ENCODE measurements at regions not wholly inside any gene's neighbourhood (a gene's known extent, or its start where the extent isn't known, plus 50 kb on each side); places are given as distances from the start of the nearest gene placed in this dataset.
A peak's percentile ranks its signal among the peaks of the same experiment; 100 is the strongest.
"Not testable (repeated sequence)": the region's sequence is repeated elsewhere in the genome, so short reads cannot be mapped to it uniquely, and the experiment has no call there.

- no peak for TF ChIP-seq CTCF (IDR thresholded peaks at IDR 0.05)
- H3K4me1 ChIP-seq, result no peaks in the 10 kb centered on the region
- no peaks in the 10 kb centered on the region for H3K27me3 ChIP-seq
- no peak overlapping the region for H3K4me3 ChIP-seq
- intact Hi-C loops (cut with DNase I), result no loop called here
- H3K9me3 ChIP-seq, result no peaks in the 10 kb centered on the region
- DNase-seq, result no peak
- no peaks in the 10 kb centered on the region for H3K36me3 ChIP-seq
- ATAC-seq, result no peak
- H3K27ac ChIP-seq, result no peak overlapping the region
Observed at GRCh38 chr1:234820597-234820996, 210.6 kb upstream of the IRF2BP2 start.

- ATAC-seq; H3K4me3 ChIP-seq; H3K9me3 ChIP-seq; H3K27ac ChIP-seq; H3K36me3 ChIP-seq; DNase-seq; H3K27me3 ChIP-seq; H3K4me1 ChIP-seq; intact Hi-C loops (cut with DNase I): not testable (repeated sequence)
Observed at GRCh38 chr1:234819845-234820244, 209.9 kb upstream of the IRF2BP2 start.

- peak overlapping the region; percentile 48 to 80 for H3K27ac ChIP-seq
- H3K4me3 ChIP-seq; intact Hi-C loops (cut with DNase I); DNase-seq; ATAC-seq; H3K27me3 ChIP-seq; H3K9me3 ChIP-seq; H3K36me3 ChIP-seq; H3K4me1 ChIP-seq: not testable (repeated sequence)
Observed at GRCh38 chr1:234818040-234818387, 208.0 kb upstream of the IRF2BP2 start.

GRCh38 chr1:234817313-234818039, 207.5 kb upstream of the IRF2BP2 start:
- H3K27ac ChIP-seq, result peak overlapping the region; percentile 48 to 80
- H3K36me3 ChIP-seq; H3K27me3 ChIP-seq; H3K9me3 ChIP-seq; H3K4me1 ChIP-seq; intact Hi-C loops (cut with DNase I); H3K4me3 ChIP-seq: not testable (repeated sequence)
- DNase-seq (peak in 1 of 4 donors; percentile 63), ATAC-seq (peak; percentile 77)

GRCh38 chr1:234816864-234817263, 206.9 kb upstream of the IRF2BP2 start:
- intact Hi-C loops (cut with DNase I); H3K36me3 ChIP-seq; H3K27me3 ChIP-seq; H3K9me3 ChIP-seq; H3K4me3 ChIP-seq; H3K4me1 ChIP-seq; DNase-seq: not testable (repeated sequence)
- ATAC-seq, result peak; percentile 54
- H3K27ac ChIP-seq, result peak overlapping the region; percentile 48 to 80

GRCh38 chr1:234816186-234816851, 206.3 kb upstream of the IRF2BP2 start:
- peak in 1 of 4 donors; percentile 60 for DNase-seq
- H3K36me3 ChIP-seq; H3K4me3 ChIP-seq; H3K9me3 ChIP-seq; H3K27me3 ChIP-seq; intact Hi-C loops (cut with DNase I); H3K4me1 ChIP-seq: not testable (repeated sequence)
- H3K27ac ChIP-seq, result peak overlapping the region; percentile 28 to 80
- ATAC-seq, result peak; percentile 37

GRCh38 chr1:234815295-234815815, 205.4 kb upstream of the IRF2BP2 start:
- H3K4me3 ChIP-seq; H3K4me1 ChIP-seq; H3K36me3 ChIP-seq; intact Hi-C loops (cut with DNase I); H3K27ac ChIP-seq; DNase-seq; H3K27me3 ChIP-seq; H3K9me3 ChIP-seq: not testable (repeated sequence)
- ATAC-seq, result peak; percentile 10

- DNase-seq; H3K9me3 ChIP-seq; H3K27ac ChIP-seq; H3K4me3 ChIP-seq; H3K27me3 ChIP-seq; intact Hi-C loops (cut with DNase I); H3K4me1 ChIP-seq; H3K36me3 ChIP-seq; ATAC-seq: not testable (repeated sequence)
Observed at GRCh38 chr1:234814235-234814634, 204.3 kb upstream of the IRF2BP2 start.

- H3K27ac ChIP-seq; intact Hi-C loops (cut with DNase I); H3K4me3 ChIP-seq; H3K27me3 ChIP-seq; H3K9me3 ChIP-seq; H3K36me3 ChIP-seq; H3K4me1 ChIP-seq: not testable (repeated sequence)
- peak in 1 of 4 donors; percentile 46 for DNase-seq
- peak; percentile 64 for ATAC-seq
Observed at GRCh38 chr1:234811824-234812223, 201.8 kb upstream of the IRF2BP2 start.

- ATAC-seq; H3K27ac ChIP-seq; H3K36me3 ChIP-seq; H3K27me3 ChIP-seq; H3K4me3 ChIP-seq; H3K9me3 ChIP-seq; intact Hi-C loops (cut with DNase I); DNase-seq; H3K4me1 ChIP-seq: not testable (repeated sequence)
Observed at GRCh38 chr1:234810726-234811125, 200.7 kb upstream of the IRF2BP2 start.

- intact Hi-C loops (cut with DNase I); DNase-seq; H3K27me3 ChIP-seq; ATAC-seq; H3K27ac ChIP-seq; H3K36me3 ChIP-seq; H3K4me1 ChIP-seq; H3K9me3 ChIP-seq; H3K4me3 ChIP-seq: not testable (repeated sequence)
Observed at GRCh38 chr1:234809854-234810245, 199.9 kb upstream of the IRF2BP2 start.

GRCh38 chr1:234808943-234809853, 199.2 kb upstream of the IRF2BP2 start:
- H3K9me3 ChIP-seq; intact Hi-C loops (cut with DNase I); H3K4me1 ChIP-seq; DNase-seq; H3K27ac ChIP-seq; H3K4me3 ChIP-seq; H3K36me3 ChIP-seq; H3K27me3 ChIP-seq: not testable (repeated sequence)
- ATAC-seq, result peak; percentile 68
